Smooth muscle cell of the brain vasculature (primary cell): ENCODE measurements at regions not wholly inside any gene's neighbourhood (a gene's known extent, or its start where the extent isn't known, plus 50 kb on each side); places are given as distances from the start of the nearest gene placed in this dataset.

Source experiments
- DNase-seq: peaks from one replicate; pipeline ENCODE4 v3.0.0-alpha.2; 2012; ENCODE audit warnings: low read depth, low spot score

DNA sequence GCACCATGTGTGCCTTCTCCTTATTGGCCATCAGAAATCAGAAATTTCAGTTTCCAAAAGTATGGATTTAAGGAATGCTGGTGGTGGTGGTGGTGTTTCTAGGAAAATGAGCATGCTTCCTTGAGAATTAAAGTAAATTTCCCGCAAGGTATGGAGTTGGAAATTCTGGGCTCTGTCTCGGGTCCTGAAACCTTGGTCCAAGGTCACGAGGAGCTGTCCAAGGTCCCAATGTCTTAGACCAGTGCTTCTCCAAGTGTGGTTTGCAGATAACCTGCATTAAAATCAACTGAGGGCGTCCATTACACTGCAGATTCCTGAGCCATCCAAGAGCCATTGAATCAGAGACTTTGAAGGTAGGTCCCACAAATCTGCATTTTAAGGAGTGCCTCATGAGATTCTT is 210.9 kb upstream of the PKDCC start:
- DNase-seq = peak; percentile 40

- DNase-seq = no peak
These were observed 210.2 kb upstream of the PKDCC start for GRCh38 chr2:41837610-41838009.

GRCh38 chr2:41840702-41841551 is 206.9 kb upstream of the PKDCC start:
- peak; percentile 93 for DNase-seq

DNA sequence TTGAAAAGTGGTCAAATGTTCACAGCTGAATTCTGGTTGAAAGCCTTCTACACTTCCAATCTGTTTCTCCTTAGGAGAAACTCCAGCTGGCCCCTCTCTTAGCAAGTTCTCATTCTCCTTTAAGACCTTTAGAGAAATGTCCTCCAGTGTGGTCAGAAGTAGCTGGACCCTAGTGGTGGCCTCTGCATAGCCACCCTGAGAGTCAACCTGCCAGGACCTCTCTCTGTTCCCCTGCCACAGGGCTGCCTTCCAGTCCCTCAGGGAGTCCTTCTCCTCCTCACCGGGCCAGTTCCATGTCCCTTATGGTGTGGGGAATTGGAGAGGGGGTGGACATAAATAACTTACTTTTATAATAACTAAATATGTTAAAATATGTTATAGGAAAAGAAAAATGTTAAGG is 200.9 kb upstream of the PKDCC start:
- no peak for DNase-seq

GRCh38 chr2:41847744-41848441 is 199.9 kb upstream of the PKDCC start:
- no peak for DNase-seq

GRCh38 chr2:41851554-41851953 is 196.3 kb upstream of the PKDCC start:
- DNase-seq = no peak

DNA sequence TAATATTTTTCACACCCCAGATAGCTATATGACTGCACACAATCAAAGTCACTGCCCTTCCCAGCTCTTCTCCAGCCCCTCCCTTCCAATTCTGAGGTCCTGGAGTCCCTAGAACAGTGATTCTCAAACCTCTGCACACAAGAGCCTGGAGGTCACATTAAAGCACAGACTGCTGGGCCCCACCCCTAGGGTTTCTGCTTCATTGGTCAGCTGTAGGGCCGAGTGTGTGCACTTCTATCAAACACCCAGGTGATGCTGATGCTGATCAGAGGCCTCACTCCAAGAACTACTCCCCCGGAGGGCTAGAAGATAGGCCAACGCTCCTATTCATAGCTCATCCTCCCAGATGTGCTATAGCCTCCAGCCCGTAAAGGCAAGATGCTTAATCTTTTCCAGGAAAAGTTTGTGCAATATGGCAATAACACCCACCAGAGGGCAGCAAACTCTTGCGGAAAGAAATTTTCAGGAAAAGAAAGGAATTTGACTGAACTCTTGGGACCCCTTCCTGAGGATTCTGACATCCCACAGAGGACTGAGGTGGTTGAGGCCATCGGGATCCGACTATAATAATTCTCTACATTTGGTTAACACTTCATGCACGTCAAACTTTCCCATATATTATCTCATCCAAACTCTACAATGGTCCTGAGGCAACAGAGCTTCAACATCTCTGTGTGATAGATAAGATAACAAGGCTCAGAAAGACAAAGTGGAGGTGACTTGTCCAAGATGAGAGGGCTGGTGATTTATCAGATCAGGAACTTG is 194.2 kb upstream of the PKDCC start:
- DNase-seq = no peak

GRCh38 chr2:41854227-41854626 is 193.6 kb upstream of the PKDCC start:
- no peak for DNase-seq

- no peak for DNase-seq
These were observed 190.9 kb upstream of the PKDCC start for GRCh38 chr2:41856946-41857345.

- no peak for DNase-seq
These were observed 188.0 kb upstream of the PKDCC start for GRCh38 chr2:41859615-41860514.

DNA sequence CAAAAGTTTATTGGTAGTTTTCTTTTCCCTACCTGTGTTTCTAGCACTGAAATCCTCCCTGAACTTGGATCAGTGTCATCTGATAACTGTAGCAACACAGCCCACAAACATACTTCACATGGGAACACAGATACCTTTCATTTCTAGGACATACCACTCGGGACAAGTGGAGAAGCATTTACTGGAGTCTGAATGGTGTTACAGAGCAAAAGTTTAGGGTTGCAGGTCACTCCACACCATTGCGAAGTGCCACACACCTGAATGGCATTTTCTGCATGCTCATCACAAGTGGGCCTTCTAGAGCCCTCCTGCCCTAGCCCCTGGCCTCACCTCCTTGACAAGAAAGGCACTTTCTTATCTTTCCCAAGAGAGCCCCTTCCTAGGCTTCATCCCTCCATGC is 184.8 kb upstream of the PKDCC start:
- no peak for DNase-seq

- DNase-seq = no peak
These were observed 182.6 kb upstream of the PKDCC start for GRCh38 chr2:41865263-41865662.

GRCh38 chr2:41867553-41867952 is 180.3 kb upstream of the PKDCC start:
- no peak for DNase-seq

GRCh38 chr2:41869542-41870264 is 178.1 kb upstream of the PKDCC start:
- peak; percentile 56 for DNase-seq

DNA sequence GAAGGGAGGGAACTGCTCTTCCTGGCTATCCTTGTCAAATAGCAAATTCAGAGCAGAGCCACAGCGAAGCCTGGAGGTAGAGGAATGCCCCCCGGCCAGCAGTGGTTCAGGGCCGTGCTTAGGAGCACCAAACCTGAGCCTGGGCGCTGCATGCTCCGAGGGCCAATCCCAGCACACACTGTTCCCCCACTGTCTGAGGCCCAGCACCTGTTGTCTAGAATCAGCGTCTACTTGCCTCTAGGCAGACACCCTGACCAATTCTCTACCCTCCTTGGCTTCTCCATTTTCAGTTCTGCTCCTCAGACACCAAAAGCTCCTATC is 177.6 kb upstream of the PKDCC start:
- no peak for DNase-seq

DNA sequence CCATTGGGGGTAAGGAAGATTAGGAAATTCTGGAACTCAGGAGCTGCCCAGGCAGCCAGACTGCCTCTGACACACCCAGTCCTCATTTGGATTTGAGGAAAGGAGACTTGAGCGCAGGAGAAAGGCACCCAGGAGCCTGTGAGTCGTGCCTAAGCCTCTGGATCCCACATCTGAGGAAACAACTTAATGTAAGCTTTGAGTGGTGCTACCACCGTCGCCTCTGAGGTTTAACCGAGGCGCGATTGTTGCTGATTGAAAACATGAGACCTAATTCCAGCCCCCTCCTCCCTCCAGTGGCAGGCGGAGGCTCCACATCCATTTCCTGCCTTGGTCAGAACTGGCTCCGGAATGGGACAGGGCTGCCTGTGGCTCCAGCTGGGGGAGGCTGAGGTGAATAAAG is 176.7 kb upstream of the PKDCC start:
- no peak for DNase-seq

- no peak for DNase-seq
These were observed 175.2 kb upstream of the PKDCC start for GRCh38 chr2:41872646-41873045.

- no peak for DNase-seq
These were observed 174.5 kb upstream of the PKDCC start for GRCh38 chr2:41873102-41874031.

DNA sequence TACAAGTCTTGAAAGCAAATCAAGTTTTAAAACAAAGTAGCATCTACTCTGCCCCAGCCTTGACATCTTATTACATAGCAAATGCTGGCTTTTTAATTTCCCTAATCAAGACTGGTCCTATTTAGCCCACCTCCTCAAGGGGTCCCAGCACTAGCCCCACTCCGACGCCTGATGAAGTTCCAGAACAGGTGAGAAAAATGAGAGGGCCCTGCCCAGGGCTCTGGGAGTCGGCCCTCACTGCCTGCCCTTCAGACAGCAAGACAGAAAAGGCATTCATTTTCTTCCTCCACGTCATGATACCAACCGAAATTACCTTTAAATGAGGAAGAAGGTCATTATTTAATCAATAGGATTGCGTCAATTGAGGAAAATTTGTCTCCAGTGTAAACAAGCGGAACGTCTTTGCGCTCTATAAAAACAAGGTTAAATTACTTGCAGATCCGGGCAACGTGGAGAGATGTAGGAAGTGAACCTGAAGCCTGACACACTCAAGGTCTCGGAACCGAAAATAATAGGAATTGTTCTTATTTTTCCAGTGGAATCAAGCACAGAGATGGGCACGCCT is 170.6 kb upstream of the PKDCC start:
- no peak for DNase-seq
